Smooth muscle cell (in vitro differentiated cells): ENCODE measurements at regions not wholly inside any gene's neighbourhood (a gene's known extent, or its start where the extent isn't known, plus 50 kb on each side); places are given as distances from the start of the nearest gene placed in this dataset.

Source experiments
- DNase-seq: peaks from one replicate; lab custom pipeline; 2025; ENCODE audit not compliant: unreplicated experiment; lab: John Stamatoyannopoulos, UW
- H2AFZ ChIP-seq: fragments of 200-600 bp; sonication (generic); 2 replicates; pipeline ENCODE4 v1.6.0; 2016; ENCODE audit warnings: antibody characterized with exemption, low read depth, mild to moderate bottlenecking
- H3F3A ChIP-seq: fragments of 200-600 bp; sonication (generic); 2 replicates; pipeline ENCODE4 v1.6.0; 2017; ENCODE audit warnings: antibody characterized with exemption, low read depth
- H3K27ac ChIP-seq: fragments of 200-600 bp; sonication (generic); 2 replicates; pipeline ENCODE4 v1.5.1; 2016; ENCODE audit warnings: low read depth, mild to moderate bottlenecking
- H3K27me3 ChIP-seq: fragments of 200-600 bp; sonication (generic); 2 replicates; pipeline ENCODE4 v1.6.1; 2016; ENCODE audit warnings: low read depth, mild to moderate bottlenecking
- H3K36me3 ChIP-seq: fragments of 200-600 bp; sonication (generic); 2 replicates; pipeline ENCODE4 v1.5.1; 2016; ENCODE audit warnings: low read depth
- H3K4me1 ChIP-seq: fragments of 200-600 bp; sonication (generic); 2 replicates; pipeline ENCODE4 v1.5.1; 2016; ENCODE audit warnings: low read depth
- H3K4me2 ChIP-seq: fragments of 200-600 bp; sonication (generic); 2 replicates; pipeline ENCODE4 v1.6.0; 2016; ENCODE audit warnings: mild to moderate bottlenecking
- H3K4me3 ChIP-seq: fragments of 200-600 bp; sonication (generic); 2 replicates; pipeline ENCODE4 v1.5.1; 2016; ENCODE audit warnings: mild to moderate bottlenecking
- H3K79me2 ChIP-seq: fragments of 200-600 bp; sonication (generic); 2 replicates; pipeline ENCODE4 v1.6.0; 2016; ENCODE audit warnings: low read depth, mild to moderate bottlenecking
- H3K9ac ChIP-seq: fragments of 200-600 bp; sonication (generic); 2 replicates; pipeline ENCODE4 v1.6.0; 2016; ENCODE audit warnings: low read depth
- H3K9me3 ChIP-seq: fragments of 200-600 bp; sonication (generic); replicated peaks from 2 replicates; pipeline ENCODE4 v1.5.1; 2016; ENCODE audit warnings: low read depth
- H4K20me1 ChIP-seq: fragments of 200-600 bp; sonication (generic); 2 replicates; pipeline ENCODE4 v1.6.0; 2016; ENCODE audit warnings: low read depth
- CTCF ChIP-seq: fragments of 200-600 bp; sonication (generic); IDR thresholded peaks from 2 replicates; pipeline ENCODE4 v1.5.1; 2017; ENCODE audit warnings: borderline replicate concordance, mild to moderate bottlenecking, antibody characterized with exemption; ENCODE audit not compliant: insufficient read depth, poor library complexity, severe bottlenecking
- WGBS: methylation state at CpG from one replicate; pipeline ENCODE4 v1.1.7; 2016; ENCODE audit warnings: low lambda C conversion rate; 5-methylcytosine and 5-hydroxymethylcytosine counted together

DNA sequence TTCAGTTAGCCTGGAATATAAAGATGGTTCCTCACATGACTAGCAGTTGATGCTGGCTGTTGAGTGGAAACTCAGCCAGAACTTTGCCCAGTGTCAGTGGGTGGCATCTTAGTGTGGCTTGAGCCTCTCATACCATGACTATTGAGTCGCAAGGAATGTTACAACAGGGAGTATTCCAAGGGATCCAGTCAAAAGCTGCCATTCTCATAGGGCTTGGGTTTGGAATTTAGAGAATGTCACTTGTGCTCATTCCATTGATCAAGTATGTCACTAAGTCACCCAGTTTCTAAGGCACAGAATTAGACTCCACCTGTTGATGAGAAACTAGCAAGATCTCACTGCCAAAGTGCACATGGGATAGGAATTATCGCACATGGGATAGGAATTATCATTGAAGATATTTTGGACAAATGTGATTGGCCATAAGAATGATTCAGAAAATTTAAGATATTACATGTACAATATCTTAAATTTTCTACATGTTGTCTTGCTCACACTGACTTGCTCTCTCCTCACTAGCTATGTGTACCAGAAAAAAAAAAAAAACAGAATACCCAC, 1290.7 kb upstream of the ADGRL2 start:
- no peak for TF ChIP-seq CTCF
- Histone ChIP-seq H4K20me1 (no peaks in the 10 kb centered on the region), H3K4me1 (peaks cover 7% of the 10 kb centered on the region), H3F3A (no peaks in the 10 kb centered on the region), H2AFZ (no peak overlapping the region), H3K27me3 (no peaks in the 10 kb centered on the region), H3K4me2 (no peak overlapping the region), H3K79me2 (no peaks in the 10 kb centered on the region), H3K36me3 (no peaks in the 10 kb centered on the region), H3K27ac (no peak overlapping the region), H3K4me3 (no peak overlapping the region), H3K9me3 (no peaks in the 10 kb centered on the region), H3K9ac (no peak overlapping the region)
- whole genome bisulfite sequencing, result 81% methylated on average over 2 of the region's 2 CpGs
- no peak for DNase-seq

- Histone ChIP-seq H3K4me2 (no peak overlapping the region), H3K36me3 (no peaks in the 10 kb centered on the region), H3K79me2 (no peaks in the 10 kb centered on the region), H2AFZ (no peak overlapping the region), H3K27me3 (no peaks in the 10 kb centered on the region), H3K27ac (no peak overlapping the region), H3F3A (no peaks in the 10 kb centered on the region), H3K9me3 (no peaks in the 10 kb centered on the region), H3K9ac (no peak overlapping the region), H3K4me1 (peaks cover 7% of the 10 kb centered on the region), H4K20me1 (no peaks in the 10 kb centered on the region), H3K4me3 (no peak overlapping the region)
- no peak for DNase-seq
- WGBS, result 85% methylated on average over 2 of the region's 2 CpGs
- TF ChIP-seq CTCF, result no peak
Measured at GRCh38 chr1:80506216-80506615, 1294.5 kb upstream of the ADGRL2 start.

DNA sequence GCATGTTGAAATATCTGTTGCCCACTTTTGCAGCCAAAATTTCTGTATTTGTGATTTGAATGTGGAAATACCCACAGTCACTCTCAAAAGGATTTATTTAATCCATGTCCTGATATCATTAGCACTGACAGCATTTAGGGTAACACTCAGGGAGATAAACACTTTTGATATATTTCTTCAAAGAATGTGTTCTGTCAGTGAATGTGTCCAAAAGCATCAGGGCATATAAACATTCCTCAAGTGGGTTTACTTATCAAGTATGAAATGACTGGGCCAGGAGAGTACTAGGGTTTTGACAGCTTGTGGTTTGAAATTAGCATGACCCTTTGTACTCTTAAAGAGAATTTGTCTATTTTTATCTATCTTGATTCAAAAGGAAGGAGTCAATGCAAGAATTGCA, 1302.1 kb upstream of the ADGRL2 start:
- H3F3A ChIP-seq, result no peaks in the 10 kb centered on the region
- TF ChIP-seq CTCF, result no peak
- no peak overlapping the region for H3K4me3 ChIP-seq
- no peaks in the 10 kb centered on the region for H3K79me2 ChIP-seq
- no peak for DNase-seq
- no peaks in the 10 kb centered on the region for H3K9me3 ChIP-seq
- H2AFZ ChIP-seq, result no peak overlapping the region
- H3K4me2 ChIP-seq, result no peak overlapping the region
- H3K27ac ChIP-seq, result no peak overlapping the region
- no peak overlapping the region for H3K9ac ChIP-seq
- H4K20me1 ChIP-seq, result no peaks in the 10 kb centered on the region
- H3K36me3 ChIP-seq, result no peaks in the 10 kb centered on the region
- no peaks in the 10 kb centered on the region for H3K4me1 ChIP-seq
- no peaks in the 10 kb centered on the region for H3K27me3 ChIP-seq

GRCh38 chr1:80495806-80496205, 1304.9 kb upstream of the ADGRL2 start:
- DNase-seq, result no peak
- H3F3A ChIP-seq, result no peaks in the 10 kb centered on the region

More at GRCh38 chr1:80495806-80496205, 1304.9 kb upstream of the ADGRL2 start:
- H3K79me2 ChIP-seq, result no peaks in the 10 kb centered on the region
- no peak overlapping the region for H2AFZ ChIP-seq
- no peaks in the 10 kb centered on the region for H3K27me3 ChIP-seq
- no peaks in the 10 kb centered on the region for H4K20me1 ChIP-seq
- no peak overlapping the region for H3K4me3 ChIP-seq
- WGBS, result 93% methylated on average over 16 of the region's 16 CpGs
- no peak overlapping the region for H3K9ac ChIP-seq
- H3K4me1 ChIP-seq, result no peaks in the 10 kb centered on the region
- no peaks in the 10 kb centered on the region for H3K36me3 ChIP-seq
- TF ChIP-seq CTCF, result no peak
- H3K9me3 ChIP-seq, result no peaks in the 10 kb centered on the region
- no peak overlapping the region for H3K27ac ChIP-seq
- no peak overlapping the region for H3K4me2 ChIP-seq
